ENCODE measurements at regions not wholly inside any gene's neighbourhood (a gene's known extent, or its start where the extent isn't known, plus 50 kb on each side); places are given as distances from the start of the nearest gene placed in this dataset.

DNA sequence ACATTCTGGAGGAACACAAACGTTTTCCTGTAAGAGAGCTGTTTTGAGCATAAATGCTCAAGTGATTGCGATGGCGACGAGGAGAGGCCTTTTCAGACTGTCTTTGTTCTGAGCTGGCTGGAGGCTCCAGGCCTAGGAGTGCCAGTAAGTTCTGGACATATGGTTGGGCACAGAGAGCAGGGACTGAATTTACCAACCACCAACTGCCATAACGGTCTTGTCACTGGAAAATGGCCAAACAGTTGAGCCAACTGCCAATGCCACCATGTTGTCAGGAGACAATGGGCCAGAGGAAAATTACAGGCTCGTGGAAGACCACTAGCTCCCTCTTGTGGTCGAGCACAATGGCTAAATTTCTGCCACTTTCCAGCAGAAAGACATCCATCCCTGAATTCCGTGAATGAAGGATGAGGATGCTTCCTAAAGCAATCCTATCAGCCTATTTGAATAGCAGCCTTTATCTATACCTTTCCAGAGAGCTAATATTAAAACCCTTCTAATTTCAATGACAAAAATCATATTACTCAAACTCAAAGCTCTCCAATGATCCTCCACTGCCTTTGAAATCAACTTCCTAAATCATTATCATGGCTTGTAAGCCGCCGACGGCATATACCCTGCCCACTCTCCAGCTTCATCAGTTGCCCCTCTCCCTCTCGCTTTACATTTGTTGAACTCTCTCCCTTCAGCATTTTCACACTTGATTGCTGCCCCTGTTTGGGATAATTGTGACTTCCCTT lies 66.9 kb upstream of the GLIS3 start:
- TF ChIP-seq, protein P1, sequence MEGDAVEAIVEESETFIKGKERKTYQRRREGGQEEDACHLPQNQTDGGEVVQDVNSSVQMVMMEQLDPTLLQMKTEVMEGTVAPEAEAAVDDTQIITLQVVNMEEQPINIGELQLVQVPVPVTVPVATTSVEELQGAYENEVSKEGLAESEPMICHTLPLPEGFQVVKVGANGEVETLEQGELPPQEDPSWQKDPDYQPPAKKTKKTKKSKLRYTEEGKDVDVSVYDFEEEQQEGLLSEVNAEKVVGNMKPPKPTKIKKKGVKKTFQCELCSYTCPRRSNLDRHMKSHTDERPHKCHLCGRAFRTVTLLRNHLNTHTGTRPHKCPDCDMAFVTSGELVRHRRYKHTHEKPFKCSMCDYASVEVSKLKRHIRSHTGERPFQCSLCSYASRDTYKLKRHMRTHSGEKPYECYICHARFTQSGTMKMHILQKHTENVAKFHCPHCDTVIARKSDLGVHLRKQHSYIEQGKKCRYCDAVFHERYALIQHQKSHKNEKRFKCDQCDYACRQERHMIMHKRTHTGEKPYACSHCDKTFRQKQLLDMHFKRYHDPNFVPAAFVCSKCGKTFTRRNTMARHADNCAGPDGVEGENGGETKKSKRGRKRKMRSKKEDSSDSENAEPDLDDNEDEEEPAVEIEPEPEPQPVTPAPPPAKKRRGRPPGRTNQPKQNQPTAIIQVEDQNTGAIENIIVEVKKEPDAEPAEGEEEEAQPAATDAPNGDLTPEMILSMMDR (conservative IDR thresholded peaks at IDR 0.05; ENCODE audit: low read depth, low read length): peak; percentile 76
- TF ChIP-seq EZH2 (IDR thresholded peaks at IDR 0.05; ENCODE audit: borderline replicate concordance, low read depth, low read length, poor library complexity, severe bottlenecking): no peak
